Panc1 (cell line): ENCODE measurements at regions not wholly inside any gene's neighbourhood (a gene's known extent, or its start where the extent isn't known, plus 50 kb on each side); places are given as distances from the start of the nearest gene placed in this dataset.

Experiments used
- CTCF ChIP-seq: fragments of 450-650 bp; IDR thresholded peaks from 2 replicates; pipeline ENCODE4 v1.5.1; 2017; ENCODE audit warnings: mild to moderate bottlenecking
- POLR2AphosphoS5 ChIP-seq: IDR thresholded peaks from 2 replicates; pipeline ENCODE4 v1.6.1; 2012; ENCODE audit warnings: mild to moderate bottlenecking, low read depth, low read length, moderate library complexity

GRCh38 chr1:75053207-75053606 lies 81.0 kb upstream of the LHX8 start:
- TF ChIP-seq CTCF (no peak; the same call in 1 of the 2 replicates), POLR2AphosphoS5 (no peak)
